ENCODE measurements at regions not wholly inside any gene's neighbourhood (a gene's known extent, or its start where the extent isn't known, plus 50 kb on each side); places are given as distances from the start of the nearest gene placed in this dataset.

DNA sequence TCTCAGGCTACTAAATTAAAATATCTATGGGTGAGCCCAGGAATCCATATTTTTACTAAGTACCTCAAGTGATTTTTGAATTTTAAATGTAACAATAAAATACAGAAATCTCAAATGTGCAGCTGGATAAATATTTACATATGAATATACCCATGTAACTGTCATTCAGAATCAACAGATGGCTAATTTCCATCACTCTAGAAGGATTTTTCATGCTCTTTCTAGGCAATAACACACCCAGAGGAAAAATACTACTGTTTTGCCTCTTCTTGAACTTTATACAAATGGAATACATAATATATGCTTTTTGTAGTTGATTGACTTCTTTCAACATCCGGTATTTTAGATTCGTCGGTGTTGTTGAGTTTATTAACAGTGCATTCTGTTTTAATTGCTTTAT is 601.3 kb upstream of the NECTIN3 start (continued):
- TF ChIP-seq GTF2I (CRISPR knock-in tag; conservative IDR thresholded peaks at IDR 0.05) = no peak

DNA sequence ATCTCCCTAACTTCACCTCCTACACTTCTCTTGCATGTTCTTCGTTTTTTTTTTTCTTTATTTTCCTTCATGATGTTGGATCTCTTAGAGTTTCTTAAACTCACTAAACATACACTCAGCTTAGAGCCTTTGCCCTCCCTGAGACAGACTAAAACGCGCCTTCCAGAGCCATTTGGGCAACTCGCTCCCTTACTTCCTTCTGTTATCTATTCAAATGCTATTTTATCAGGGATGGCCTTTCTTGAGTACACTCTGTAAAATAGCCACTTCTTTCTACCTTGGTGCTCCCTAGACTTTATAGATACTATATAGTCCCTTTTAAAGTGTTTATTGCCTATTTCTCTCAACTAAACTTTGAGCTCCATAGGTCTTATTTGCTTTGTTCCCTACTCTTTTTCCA is 598.2 kb upstream of the NECTIN3 start:
- TF ChIP-seq, protein P1, sequence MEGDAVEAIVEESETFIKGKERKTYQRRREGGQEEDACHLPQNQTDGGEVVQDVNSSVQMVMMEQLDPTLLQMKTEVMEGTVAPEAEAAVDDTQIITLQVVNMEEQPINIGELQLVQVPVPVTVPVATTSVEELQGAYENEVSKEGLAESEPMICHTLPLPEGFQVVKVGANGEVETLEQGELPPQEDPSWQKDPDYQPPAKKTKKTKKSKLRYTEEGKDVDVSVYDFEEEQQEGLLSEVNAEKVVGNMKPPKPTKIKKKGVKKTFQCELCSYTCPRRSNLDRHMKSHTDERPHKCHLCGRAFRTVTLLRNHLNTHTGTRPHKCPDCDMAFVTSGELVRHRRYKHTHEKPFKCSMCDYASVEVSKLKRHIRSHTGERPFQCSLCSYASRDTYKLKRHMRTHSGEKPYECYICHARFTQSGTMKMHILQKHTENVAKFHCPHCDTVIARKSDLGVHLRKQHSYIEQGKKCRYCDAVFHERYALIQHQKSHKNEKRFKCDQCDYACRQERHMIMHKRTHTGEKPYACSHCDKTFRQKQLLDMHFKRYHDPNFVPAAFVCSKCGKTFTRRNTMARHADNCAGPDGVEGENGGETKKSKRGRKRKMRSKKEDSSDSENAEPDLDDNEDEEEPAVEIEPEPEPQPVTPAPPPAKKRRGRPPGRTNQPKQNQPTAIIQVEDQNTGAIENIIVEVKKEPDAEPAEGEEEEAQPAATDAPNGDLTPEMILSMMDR (IDR thresholded peaks at IDR 0.05) = no peak
- TF ChIP-seq ZNF263 (CRISPR knock-in tag; IDR thresholded peaks at IDR 0.05; ENCODE audit: low read depth) = no peak
- TF ChIP-seq TEAD1 (CRISPR knock-in tag; IDR thresholded peaks at IDR 0.05) = no peak
- no peak for TF ChIP-seq SOX15 (CRISPR knock-in tag; IDR thresholded peaks at IDR 0.05)
- no peak for ATAC-seq
- CTCF ChIA-PET = no interaction called here
- no peak overlapping the region for H3K27ac Mint-ChIP-seq
- H3K9me3 Mint-ChIP-seq = no peaks in the 10 kb centered on the region
- DNase-seq (ENCODE audit: low spot score) = no peak
- POLR2A ChIA-PET = interaction anchor here (0.7 kb wide), 1 partner anchor 156 kb away, joined by 3 read pairs; no protein-coding TSS in a partner anchor
- H3K4me1 Mint-ChIP-seq = peaks cover 15% of the 10 kb centered on the region
- no peaks in the 10 kb centered on the region for H3K36me3 Mint-ChIP-seq
- no peak overlapping the region for H3K4me3 Mint-ChIP-seq
- no peaks in the 10 kb centered on the region for H3K27me3 Mint-ChIP-seq (ENCODE audit: low read depth)

DNA sequence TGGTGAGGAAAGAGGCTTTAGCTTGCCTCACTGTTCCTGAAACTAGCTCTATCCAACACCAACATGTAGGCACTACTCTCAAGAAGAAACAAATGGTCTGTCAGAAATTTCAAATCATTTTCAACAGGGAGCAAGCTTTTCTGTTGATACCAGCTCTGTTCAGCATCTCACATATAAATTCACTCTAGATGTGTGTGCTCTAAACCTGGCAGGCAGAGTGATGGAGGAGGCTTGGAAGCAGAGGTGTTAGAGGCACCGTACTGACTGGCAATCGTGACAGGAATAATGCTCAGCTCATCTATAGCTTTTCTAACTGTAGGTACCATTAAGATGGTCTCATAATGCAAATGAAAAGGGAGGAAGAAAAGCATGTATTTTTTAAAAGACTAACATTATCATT is 597.2 kb upstream of the NECTIN3 start:
- no peaks in the 10 kb centered on the region for H3K36me3 Mint-ChIP-seq
- no peaks in the 10 kb centered on the region for H3K9me3 Mint-ChIP-seq
- ChIA-PET POLR2A (no interaction called here), CTCF (no interaction called here)
- TF ChIP-seq FOXK1 (CRISPR knock-in tag; IDR thresholded peaks at IDR 0.05) (no peak), GABPB1 (CRISPR knock-in tag; IDR thresholded peaks at IDR 0.05) (no peak), ESRRA (CRISPR knock-in tag; IDR thresholded peaks at IDR 0.05; ENCODE audit: borderline replicate concordance) (no peak), SOX15 (CRISPR knock-in tag; IDR thresholded peaks at IDR 0.05) (no peak), TP53 (CRISPR knock-in tag; IDR thresholded peaks at IDR 0.05) (no peak), TCF7 (CRISPR knock-in tag; IDR thresholded peaks at IDR 0.05; ENCODE audit: low read depth) (no peak)
- TF ChIP-seq, protein P2, sequence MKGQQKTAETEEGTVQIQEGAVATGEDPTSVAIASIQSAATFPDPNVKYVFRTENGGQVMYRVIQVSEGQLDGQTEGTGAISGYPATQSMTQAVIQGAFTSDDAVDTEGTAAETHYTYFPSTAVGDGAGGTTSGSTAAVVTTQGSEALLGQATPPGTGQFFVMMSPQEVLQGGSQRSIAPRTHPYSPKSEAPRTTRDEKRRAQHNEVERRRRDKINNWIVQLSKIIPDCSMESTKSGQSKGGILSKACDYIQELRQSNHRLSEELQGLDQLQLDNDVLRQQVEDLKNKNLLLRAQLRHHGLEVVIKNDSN (CRISPR knock-in tag; IDR thresholded peaks at IDR 0.05) = no peak
- TF ChIP-seq, protein P3, sequence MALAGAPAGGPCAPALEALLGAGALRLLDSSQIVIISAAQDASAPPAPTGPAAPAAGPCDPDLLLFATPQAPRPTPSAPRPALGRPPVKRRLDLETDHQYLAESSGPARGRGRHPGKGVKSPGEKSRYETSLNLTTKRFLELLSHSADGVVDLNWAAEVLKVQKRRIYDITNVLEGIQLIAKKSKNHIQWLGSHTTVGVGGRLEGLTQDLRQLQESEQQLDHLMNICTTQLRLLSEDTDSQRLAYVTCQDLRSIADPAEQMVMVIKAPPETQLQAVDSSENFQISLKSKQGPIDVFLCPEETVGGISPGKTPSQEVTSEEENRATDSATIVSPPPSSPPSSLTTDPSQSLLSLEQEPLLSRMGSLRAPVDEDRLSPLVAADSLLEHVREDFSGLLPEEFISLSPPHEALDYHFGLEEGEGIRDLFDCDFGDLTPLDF (CRISPR knock-in tag; IDR thresholded peaks at IDR 0.05) = no peak
- TF ChIP-seq, protein P4, sequence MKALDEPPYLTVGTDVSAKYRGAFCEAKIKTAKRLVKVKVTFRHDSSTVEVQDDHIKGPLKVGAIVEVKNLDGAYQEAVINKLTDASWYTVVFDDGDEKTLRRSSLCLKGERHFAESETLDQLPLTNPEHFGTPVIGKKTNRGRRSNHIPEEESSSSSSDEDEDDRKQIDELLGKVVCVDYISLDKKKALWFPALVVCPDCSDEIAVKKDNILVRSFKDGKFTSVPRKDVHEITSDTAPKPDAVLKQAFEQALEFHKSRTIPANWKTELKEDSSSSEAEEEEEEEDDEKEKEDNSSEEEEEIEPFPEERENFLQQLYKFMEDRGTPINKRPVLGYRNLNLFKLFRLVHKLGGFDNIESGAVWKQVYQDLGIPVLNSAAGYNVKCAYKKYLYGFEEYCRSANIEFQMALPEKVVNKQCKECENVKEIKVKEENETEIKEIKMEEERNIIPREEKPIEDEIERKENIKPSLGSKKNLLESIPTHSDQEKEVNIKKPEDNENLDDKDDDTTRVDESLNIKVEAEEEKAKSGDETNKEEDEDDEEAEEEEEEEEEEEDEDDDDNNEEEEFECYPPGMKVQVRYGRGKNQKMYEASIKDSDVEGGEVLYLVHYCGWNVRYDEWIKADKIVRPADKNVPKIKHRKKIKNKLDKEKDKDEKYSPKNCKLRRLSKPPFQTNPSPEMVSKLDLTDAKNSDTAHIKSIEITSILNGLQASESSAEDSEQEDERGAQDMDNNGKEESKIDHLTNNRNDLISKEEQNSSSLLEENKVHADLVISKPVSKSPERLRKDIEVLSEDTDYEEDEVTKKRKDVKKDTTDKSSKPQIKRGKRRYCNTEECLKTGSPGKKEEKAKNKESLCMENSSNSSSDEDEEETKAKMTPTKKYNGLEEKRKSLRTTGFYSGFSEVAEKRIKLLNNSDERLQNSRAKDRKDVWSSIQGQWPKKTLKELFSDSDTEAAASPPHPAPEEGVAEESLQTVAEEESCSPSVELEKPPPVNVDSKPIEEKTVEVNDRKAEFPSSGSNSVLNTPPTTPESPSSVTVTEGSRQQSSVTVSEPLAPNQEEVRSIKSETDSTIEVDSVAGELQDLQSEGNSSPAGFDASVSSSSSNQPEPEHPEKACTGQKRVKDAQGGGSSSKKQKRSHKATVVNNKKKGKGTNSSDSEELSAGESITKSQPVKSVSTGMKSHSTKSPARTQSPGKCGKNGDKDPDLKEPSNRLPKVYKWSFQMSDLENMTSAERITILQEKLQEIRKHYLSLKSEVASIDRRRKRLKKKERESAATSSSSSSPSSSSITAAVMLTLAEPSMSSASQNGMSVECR (CRISPR knock-in tag; IDR thresholded peaks at IDR 0.05; ENCODE audit: borderline replicate concordance) = no peak
- TF ChIP-seq, protein P5, sequence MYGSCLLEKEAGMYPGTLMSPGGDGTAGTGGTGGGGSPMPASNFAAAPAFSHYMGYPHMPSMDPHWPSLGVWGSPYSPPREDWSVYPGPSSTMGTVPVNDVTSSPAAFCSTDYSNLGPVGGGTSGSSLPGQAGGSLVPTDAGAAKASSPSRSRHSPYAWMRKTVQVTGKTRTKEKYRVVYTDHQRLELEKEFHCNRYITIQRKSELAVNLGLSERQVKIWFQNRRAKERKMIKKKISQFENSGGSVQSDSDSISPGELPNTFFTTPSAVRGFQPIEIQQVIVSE (CRISPR knock-in tag; IDR thresholded peaks at IDR 0.05; ENCODE audit: borderline replicate concordance) = no peak
- TF ChIP-seq, protein P6, sequence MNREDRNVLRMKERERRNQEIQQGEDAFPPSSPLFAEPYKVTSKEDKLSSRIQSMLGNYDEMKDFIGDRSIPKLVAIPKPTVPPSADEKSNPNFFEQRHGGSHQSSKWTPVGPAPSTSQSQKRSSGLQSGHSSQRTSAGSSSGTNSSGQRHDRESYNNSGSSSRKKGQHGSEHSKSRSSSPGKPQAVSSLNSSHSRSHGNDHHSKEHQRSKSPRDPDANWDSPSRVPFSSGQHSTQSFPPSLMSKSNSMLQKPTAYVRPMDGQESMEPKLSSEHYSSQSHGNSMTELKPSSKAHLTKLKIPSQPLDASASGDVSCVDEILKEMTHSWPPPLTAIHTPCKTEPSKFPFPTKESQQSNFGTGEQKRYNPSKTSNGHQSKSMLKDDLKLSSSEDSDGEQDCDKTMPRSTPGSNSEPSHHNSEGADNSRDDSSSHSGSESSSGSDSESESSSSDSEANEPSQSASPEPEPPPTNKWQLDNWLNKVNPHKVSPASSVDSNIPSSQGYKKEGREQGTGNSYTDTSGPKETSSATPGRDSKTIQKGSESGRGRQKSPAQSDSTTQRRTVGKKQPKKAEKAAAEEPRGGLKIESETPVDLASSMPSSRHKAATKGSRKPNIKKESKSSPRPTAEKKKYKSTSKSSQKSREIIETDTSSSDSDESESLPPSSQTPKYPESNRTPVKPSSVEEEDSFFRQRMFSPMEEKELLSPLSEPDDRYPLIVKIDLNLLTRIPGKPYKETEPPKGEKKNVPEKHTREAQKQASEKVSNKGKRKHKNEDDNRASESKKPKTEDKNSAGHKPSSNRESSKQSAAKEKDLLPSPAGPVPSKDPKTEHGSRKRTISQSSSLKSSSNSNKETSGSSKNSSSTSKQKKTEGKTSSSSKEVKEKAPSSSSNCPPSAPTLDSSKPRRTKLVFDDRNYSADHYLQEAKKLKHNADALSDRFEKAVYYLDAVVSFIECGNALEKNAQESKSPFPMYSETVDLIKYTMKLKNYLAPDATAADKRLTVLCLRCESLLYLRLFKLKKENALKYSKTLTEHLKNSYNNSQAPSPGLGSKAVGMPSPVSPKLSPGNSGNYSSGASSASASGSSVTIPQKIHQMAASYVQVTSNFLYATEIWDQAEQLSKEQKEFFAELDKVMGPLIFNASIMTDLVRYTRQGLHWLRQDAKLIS (CRISPR knock-in tag; IDR thresholded peaks at IDR 0.05; ENCODE audit: borderline replicate concordance) = no peak
- DNase-seq (ENCODE audit: low spot score) = no peak
- no peak for ATAC-seq
- H3K27ac Mint-ChIP-seq = no peak overlapping the region
- no peak overlapping the region for H3K4me3 Mint-ChIP-seq
- H3K4me1 Mint-ChIP-seq = peaks cover 15% of the 10 kb centered on the region
- H3K27me3 Mint-ChIP-seq (ENCODE audit: low read depth) = no peaks in the 10 kb centered on the region

All from WTC11 (cell line).